ENCODE measurements at regions not wholly inside any gene's neighbourhood (a gene's known extent, or its start where the extent isn't known, plus 50 kb on each side); places are given as distances from the start of the nearest gene placed in this dataset.
"Not testable (repeated sequence)": the region's sequence is repeated elsewhere in the genome, so short reads cannot be mapped to it uniquely, and the experiment has no call there.

- in situ Hi-C loops (cut with HindIII; ENCODE audit: low sequenced_read_pairs) = no loop called here
Measured at GRCh38 chr13:90713441-90714133, 633.9 kb upstream of the MIR17HG start.

- in situ Hi-C loops (cut with HindIII; ENCODE audit: low sequenced_read_pairs) = no loop called here
Measured at GRCh38 chr13:90715485-90715884, 632.0 kb upstream of the MIR17HG start.

- in situ Hi-C loops (cut with HindIII; ENCODE audit: low sequenced_read_pairs) = no loop called here
Measured at GRCh38 chr13:90717451-90717936, 630.0 kb upstream of the MIR17HG start.

- in situ Hi-C loops (cut with HindIII; ENCODE audit: low sequenced_read_pairs) = no loop called here
Measured at GRCh38 chr13:90719461-90719860, 628.0 kb upstream of the MIR17HG start.

- in situ Hi-C loops (cut with HindIII; ENCODE audit: low sequenced_read_pairs) = no loop called here
Measured at GRCh38 chr13:90721937-90722336, 625.5 kb upstream of the MIR17HG start.

- in situ Hi-C loops (cut with HindIII; ENCODE audit: low sequenced_read_pairs) = no loop called here
Measured at GRCh38 chr13:90723381-90723780, 624.1 kb upstream of the MIR17HG start.

GRCh38 chr13:90726375-90726774 lies 621.1 kb upstream of the MIR17HG start:
- in situ Hi-C loops (cut with HindIII; ENCODE audit: low sequenced_read_pairs) = no loop called here

GRCh38 chr13:90732049-90732448 lies 615.4 kb upstream of the MIR17HG start:
- in situ Hi-C loops (cut with HindIII; ENCODE audit: low sequenced_read_pairs) = no loop called here

GRCh38 chr13:90734497-90734896 lies 613.0 kb upstream of the MIR17HG start:
- in situ Hi-C loops (cut with HindIII; ENCODE audit: low sequenced_read_pairs) = not testable (repeated sequence)

GRCh38 chr13:90738881-90739280 lies 608.6 kb upstream of the MIR17HG start:
- in situ Hi-C loops (cut with HindIII; ENCODE audit: low sequenced_read_pairs) = no loop called here

GRCh38 chr13:90740099-90740498 lies 607.4 kb upstream of the MIR17HG start:
- in situ Hi-C loops (cut with HindIII; ENCODE audit: low sequenced_read_pairs) = no loop called here

GRCh38 chr13:90742381-90742780 lies 605.1 kb upstream of the MIR17HG start:
- in situ Hi-C loops (cut with HindIII; ENCODE audit: low sequenced_read_pairs) = no loop called here

- in situ Hi-C loops (cut with HindIII; ENCODE audit: low sequenced_read_pairs) = no loop called here
Measured at GRCh38 chr13:90746230-90746629, 601.3 kb upstream of the MIR17HG start.

GRCh38 chr13:90750021-90750420 lies 597.5 kb upstream of the MIR17HG start:
- in situ Hi-C loops (cut with HindIII; ENCODE audit: low sequenced_read_pairs) = no loop called here

GRCh38 chr13:90751026-90751425 lies 596.5 kb upstream of the MIR17HG start:
- in situ Hi-C loops (cut with HindIII; ENCODE audit: low sequenced_read_pairs) = no loop called here

GRCh38 chr13:90752070-90752469 lies 595.4 kb upstream of the MIR17HG start:
- in situ Hi-C loops (cut with HindIII; ENCODE audit: low sequenced_read_pairs) = no loop called here

GRCh38 chr13:90757127-90757680 lies 590.3 kb upstream of the MIR17HG start:
- in situ Hi-C loops (cut with HindIII; ENCODE audit: low sequenced_read_pairs) = no loop called here

GRCh38 chr13:90760639-90761038 lies 586.8 kb upstream of the MIR17HG start:
- in situ Hi-C loops (cut with HindIII; ENCODE audit: low sequenced_read_pairs) = no loop called here

- in situ Hi-C loops (cut with HindIII; ENCODE audit: low sequenced_read_pairs) = no loop called here
Measured at GRCh38 chr13:90763476-90764150, 583.9 kb upstream of the MIR17HG start.

GRCh38 chr13:90766386-90766902 lies 581.0 kb upstream of the MIR17HG start:
- in situ Hi-C loops (cut with HindIII; ENCODE audit: low sequenced_read_pairs) = no loop called here

- in situ Hi-C loops (cut with HindIII; ENCODE audit: low sequenced_read_pairs) = no loop called here
Measured at GRCh38 chr13:90768116-90768515, 579.4 kb upstream of the MIR17HG start.

GRCh38 chr13:90769387-90769786 lies 578.1 kb upstream of the MIR17HG start:
- in situ Hi-C loops (cut with HindIII; ENCODE audit: low sequenced_read_pairs) = no loop called here
